Esophagus muscularis mucosa (tissue), 4 donors: ENCODE measurements at regions not wholly inside any gene's neighbourhood (a gene's known extent, or its start where the extent isn't known, plus 50 kb on each side); places are given as distances from the start of the nearest gene placed in this dataset.
"Not testable (repeated sequence)": the region's sequence is repeated elsewhere in the genome, so short reads cannot be mapped to it uniquely, and the experiment has no call there.

Experiments
- EP300 ChIP-seq: sonication (generic); formaldehyde crosslinking; IDR thresholded peaks from one replicate; pipeline ENCODE4 v1.6.1; 2017; ENCODE audit warnings: antibody characterized with exemption
- POLR2A ChIP-seq: fragments of 450-650 bp; IDR thresholded peaks from one replicate; pipeline ENCODE4 v1.6.1; 2017; ENCODE audit warnings: antibody characterized with exemption, moderate library complexity, mild to moderate bottlenecking, low read depth
- TF ChIP-seq, protein P1 (sequence below), 3 experiments: fragments of 200-600 bp in 2 of 3; fragments of 450-650 bp in 1 of 3; sonication (generic) in 2 of 3; IDR thresholded peaks; one replicate each; pipeline ENCODE4 v1.5.1; 2017 to 2019; ENCODE audit warnings: antibody characterized with exemption in 3 of 3, mild to moderate bottlenecking in 2 of 3, moderate library complexity in 1 of 3

DNA sequence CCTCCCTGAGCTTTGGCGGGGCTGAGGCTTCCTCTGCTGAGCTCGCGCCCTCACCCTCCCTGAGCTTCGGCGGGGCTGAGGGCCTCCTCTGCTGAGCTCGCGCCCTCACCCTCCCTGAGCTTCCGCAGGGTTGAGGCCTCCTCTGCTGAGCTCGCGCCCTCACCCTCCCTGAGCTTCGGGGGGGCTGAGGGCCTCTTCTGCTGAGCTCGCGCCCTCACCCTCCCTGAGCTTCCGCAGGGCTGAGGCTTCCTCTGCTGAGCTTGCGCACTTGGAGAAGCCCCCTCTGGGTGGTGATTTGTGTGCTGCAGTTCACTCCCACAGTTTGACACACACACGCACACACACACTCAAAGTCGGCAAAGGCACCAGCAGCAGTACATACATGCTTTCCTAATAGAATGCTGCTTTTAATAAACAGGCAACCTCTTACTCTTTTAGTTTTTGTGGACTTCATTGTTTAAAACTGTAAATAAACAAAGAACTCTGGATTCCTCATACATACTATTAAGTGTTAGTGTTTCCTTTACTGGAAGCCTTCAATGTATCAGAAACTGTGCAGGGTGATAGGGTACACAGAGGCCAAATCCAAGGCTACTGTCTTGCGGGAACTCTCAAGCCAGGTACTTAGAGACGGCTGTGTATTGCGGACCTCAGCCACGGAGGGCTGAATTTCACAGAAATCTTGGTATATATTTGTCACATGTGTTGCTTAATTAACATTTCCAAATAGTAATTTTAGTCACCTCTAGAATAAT is 752.8 kb upstream of the TPTE start:
- TF ChIP-seq, protein P1, sequence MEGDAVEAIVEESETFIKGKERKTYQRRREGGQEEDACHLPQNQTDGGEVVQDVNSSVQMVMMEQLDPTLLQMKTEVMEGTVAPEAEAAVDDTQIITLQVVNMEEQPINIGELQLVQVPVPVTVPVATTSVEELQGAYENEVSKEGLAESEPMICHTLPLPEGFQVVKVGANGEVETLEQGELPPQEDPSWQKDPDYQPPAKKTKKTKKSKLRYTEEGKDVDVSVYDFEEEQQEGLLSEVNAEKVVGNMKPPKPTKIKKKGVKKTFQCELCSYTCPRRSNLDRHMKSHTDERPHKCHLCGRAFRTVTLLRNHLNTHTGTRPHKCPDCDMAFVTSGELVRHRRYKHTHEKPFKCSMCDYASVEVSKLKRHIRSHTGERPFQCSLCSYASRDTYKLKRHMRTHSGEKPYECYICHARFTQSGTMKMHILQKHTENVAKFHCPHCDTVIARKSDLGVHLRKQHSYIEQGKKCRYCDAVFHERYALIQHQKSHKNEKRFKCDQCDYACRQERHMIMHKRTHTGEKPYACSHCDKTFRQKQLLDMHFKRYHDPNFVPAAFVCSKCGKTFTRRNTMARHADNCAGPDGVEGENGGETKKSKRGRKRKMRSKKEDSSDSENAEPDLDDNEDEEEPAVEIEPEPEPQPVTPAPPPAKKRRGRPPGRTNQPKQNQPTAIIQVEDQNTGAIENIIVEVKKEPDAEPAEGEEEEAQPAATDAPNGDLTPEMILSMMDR (IDR thresholded peaks at IDR 0.05): not testable (repeated sequence)
- not testable (repeated sequence) for TF ChIP-seq EP300, POLR2A
